ENCODE measurements at regions not wholly inside any gene's neighbourhood (a gene's known extent, or its start where the extent isn't known, plus 50 kb on each side); places are given as distances from the start of the nearest gene placed in this dataset.

DNA sequence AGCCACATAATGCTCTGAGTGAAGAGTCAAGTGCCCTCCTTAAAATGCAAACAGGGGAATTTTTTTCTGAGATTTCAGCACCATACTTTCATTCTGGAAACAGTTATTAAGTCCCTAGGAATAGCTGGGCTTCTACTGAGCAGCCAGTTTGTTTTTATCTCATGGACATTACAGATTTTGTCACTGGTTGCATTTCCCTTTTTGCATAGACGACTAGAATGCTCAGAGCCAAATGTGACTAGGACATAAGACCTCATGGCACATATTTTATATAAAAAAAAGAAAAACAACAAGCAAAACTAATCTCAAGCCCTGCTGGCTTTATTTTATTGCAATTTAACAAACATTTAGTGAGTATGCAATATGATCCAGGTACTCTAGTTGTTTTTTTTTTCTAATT lies 112.7 kb upstream of the NANOGP8 start:
- TF ChIP-seq POLR2AphosphoS5 (IDR thresholded peaks at IDR 0.05; ENCODE audit: low read depth, low read length) (no peak), POLR2A (IDR thresholded peaks at IDR 0.05; ENCODE audit: low read depth, low read length) (no peak), SPI1 (IDR thresholded peaks at IDR 0.05; ENCODE audit: low read depth, low read length) (peak; percentile 50), TAF1 (IDR thresholded peaks at IDR 0.05; ENCODE audit: low read depth, low read length) (no peak)
